ENCODE measurements at regions not wholly inside any gene's neighbourhood (a gene's known extent, or its start where the extent isn't known, plus 50 kb on each side); places are given as distances from the start of the nearest gene placed in this dataset.
"Not testable (repeated sequence)": the region's sequence is repeated elsewhere in the genome, so short reads cannot be mapped to it uniquely, and the experiment has no call there.

GRCh38 chr13:43971324-43971723, 91.6 kb downstream of the LACC1 start:
- TF ChIP-seq TAF1 (IDR thresholded peaks at IDR 0.05; ENCODE audit: borderline replicate concordance, low read depth, low read length); POLR2AphosphoS5 (IDR thresholded peaks at IDR 0.05; ENCODE audit: low read depth, low read length): not testable (repeated sequence)

Measured in GM12892 (cell line).